HUES64 (cell line): ENCODE measurements at regions not wholly inside any gene's neighbourhood (a gene's known extent, or its start where the extent isn't known, plus 50 kb on each side); places are given as distances from the start of the nearest gene placed in this dataset.
"Not testable (repeated sequence)": the region's sequence is repeated elsewhere in the genome, so short reads cannot be mapped to it uniquely, and the experiment has no call there.

Experiments used
- H3K27ac ChIP-seq: 2 replicates; pipeline ENCODE4 v1.7.0; 2013; ENCODE audit warnings: low read depth, low read length, inconsistent platforms
- H3K27me3 ChIP-seq: 2 replicates; pipeline ENCODE4 v1.6.1; 2013; ENCODE audit warnings: mild to moderate bottlenecking, low read length; ENCODE audit not compliant: insufficient read depth
- H3K36me3 ChIP-seq: 2 replicates; pipeline ENCODE4 v1.6.1; 2013; ENCODE audit warnings: mild to moderate bottlenecking, low read length; ENCODE audit not compliant: insufficient read depth
- H3K4me1 ChIP-seq: 2 replicates; pipeline ENCODE4 v1.6.1; 2013; ENCODE audit warnings: mild to moderate bottlenecking, low read length, moderate library complexity; ENCODE audit not compliant: insufficient read depth
- H3K4me3 ChIP-seq: 2 replicates; pipeline ENCODE4 v1.5.1; 2013; ENCODE audit warnings: mild to moderate bottlenecking, low read length, moderate library complexity
- H3K9ac ChIP-seq: 2 replicates; pipeline ENCODE4 v1.6.1; 2013; ENCODE audit warnings: mild to moderate bottlenecking, low read depth, low read length
- H3K9me3 ChIP-seq: 2 replicates; pipeline ENCODE4 v1.6.1; 2013; ENCODE audit warnings: low read depth, low read length; ENCODE audit not compliant: insufficient read depth
- WGBS: fragments of 150-250, 120-280 bp; methylation state at CpG from one replicate; pipeline ENCODE4 v1.1.7; 2013; ENCODE audit warnings: missing lambda C conversion rate; 5-methylcytosine and 5-hydroxymethylcytosine counted together

- no peak overlapping the region for H3K27ac ChIP-seq
- no peaks in the 10 kb centered on the region for H3K9me3 ChIP-seq
- no peaks in the 10 kb centered on the region; the same call in 1 of the 2 replicates for H3K27me3 ChIP-seq
- H3K9ac ChIP-seq: no peak overlapping the region
- H3K4me1 ChIP-seq: no peaks in the 10 kb centered on the region
- WGBS: 92% methylated on average over 1 of the region's 2 CpGs
- no peak overlapping the region for H3K4me3 ChIP-seq
- no peaks in the 10 kb centered on the region for H3K36me3 ChIP-seq
Measured at GRCh38 chr17:20890338-20890737, 152.5 kb downstream of the USP22 start.

- not testable (repeated sequence) for H3K27ac ChIP-seq, H3K9me3 ChIP-seq, H3K9ac ChIP-seq, H3K27me3 ChIP-seq, H3K4me3 ChIP-seq, H3K36me3 ChIP-seq
- H3K4me1 ChIP-seq: peaks cover 19% of the 10 kb centered on the region
- WGBS: 96% methylated on average over 16 of the region's 18 CpGs
Measured at GRCh38 chr17:20895426-20895825, 147.4 kb downstream of the USP22 start.

GRCh38 chr17:20896153-20896649 lies 146.6 kb downstream of the USP22 start:
- WGBS: 94% methylated on average over 30 of the region's 30 CpGs
- H3K9me3 ChIP-seq: no peaks in the 10 kb centered on the region
- H3K27me3 ChIP-seq: no peaks in the 10 kb centered on the region
- no peak overlapping the region for H3K4me3 ChIP-seq
- no peak overlapping the region for H3K9ac ChIP-seq
- peaks cover 19% of the 10 kb centered on the region for H3K4me1 ChIP-seq
- H3K27ac ChIP-seq: no peak overlapping the region
- H3K36me3 ChIP-seq: no peaks in the 10 kb centered on the region

- peak overlapping the region; percentile 87 for H3K27ac ChIP-seq
- peak overlapping the region; percentile 47; the same call in 1 of the 2 replicates for H3K9ac ChIP-seq
- H3K27me3 ChIP-seq, H3K36me3 ChIP-seq, H3K9me3 ChIP-seq: not testable (repeated sequence)
- 0 out of 2 replicates have a peak overlapping the region, but pooled peaks have one; percentile 30 for H3K4me3 ChIP-seq
- WGBS: 8% methylated on average over 4 of the region's 5 CpGs
- H3K4me1 ChIP-seq: peaks cover 22% of the 10 kb centered on the region
Measured at GRCh38 chr17:20898726-20899125, 144.1 kb downstream of the USP22 start.

GRCh38 chr17:20902496-20902895 lies 140.3 kb downstream of the USP22 start:
- 56% methylated on average over 16 of the region's 17 CpGs for WGBS
- not testable (repeated sequence) for H3K27ac ChIP-seq, H3K27me3 ChIP-seq

GRCh38 chr17:20903549-20903948 lies 139.3 kb downstream of the USP22 start:
- peaks cover 14% of the 10 kb centered on the region for H3K4me1 ChIP-seq
- not testable (repeated sequence) for H3K4me3 ChIP-seq, H3K36me3 ChIP-seq, H3K27ac ChIP-seq, H3K9ac ChIP-seq, H3K9me3 ChIP-seq, H3K27me3 ChIP-seq
- WGBS: 86% methylated on average over 1 of the region's 1 CpG

More at GRCh38 chr17:20902496-20902895, 140.3 kb downstream of the USP22 start:
- not testable (repeated sequence) for H3K36me3 ChIP-seq, H3K9me3 ChIP-seq, H3K4me3 ChIP-seq, H3K9ac ChIP-seq
- H3K4me1 ChIP-seq: peaks cover 22% of the 10 kb centered on the region

GRCh38 chr17:20908313-20909267 lies 134.2 kb downstream of the USP22 start:
- Histone ChIP-seq H3K27ac (peak overlapping the region; percentile 82), H3K9ac (peak overlapping the region; percentile 50)
- WGBS: 13% methylated on average over 43 of the region's 43 CpGs

GRCh38 chr17:20914658-20915057 lies 128.2 kb downstream of the USP22 start:
- no peak overlapping the region for H3K9ac ChIP-seq
- no peak overlapping the region for H3K27ac ChIP-seq
- no peaks in the 10 kb centered on the region for H3K36me3 ChIP-seq
- WGBS: 95% methylated on average over 2 of the region's 4 CpGs
- no peaks in the 10 kb centered on the region for H3K27me3 ChIP-seq
- no peaks in the 10 kb centered on the region for H3K4me1 ChIP-seq
- H3K9me3 ChIP-seq: no peaks in the 10 kb centered on the region
- no peak overlapping the region for H3K4me3 ChIP-seq

More at GRCh38 chr17:20908313-20909267, 134.2 kb downstream of the USP22 start:
- H3K4me3 ChIP-seq: peak overlapping the region; percentile 47
- no peaks in the 10 kb centered on the region for H3K4me1 ChIP-seq
- H3K36me3 ChIP-seq: no peaks in the 10 kb centered on the region
- no peaks in the 10 kb centered on the region for H3K9me3 ChIP-seq
- no peaks in the 10 kb centered on the region for H3K27me3 ChIP-seq

- H3K9me3 ChIP-seq: no peaks in the 10 kb centered on the region
- no peak overlapping the region for H3K4me3 ChIP-seq
- peaks cover 4% of the 10 kb centered on the region for H3K4me1 ChIP-seq
- H3K27me3 ChIP-seq: no peaks in the 10 kb centered on the region
- H3K36me3 ChIP-seq: no peaks in the 10 kb centered on the region
- H3K27ac ChIP-seq: no peak overlapping the region
- H3K9ac ChIP-seq: no peak overlapping the region
- 94% methylated on average over 4 of the region's 4 CpGs for WGBS
Measured at GRCh38 chr17:20916383-20916782, 126.4 kb downstream of the USP22 start.

- H3K36me3 ChIP-seq, H3K27ac ChIP-seq, H3K4me3 ChIP-seq, H3K9me3 ChIP-seq, H3K9ac ChIP-seq, H3K27me3 ChIP-seq, H3K4me1 ChIP-seq: not testable (repeated sequence)
- WGBS: 93% methylated on average over 6 of the region's 10 CpGs
Measured at GRCh38 chr17:20917610-20918306, 125.1 kb downstream of the USP22 start.
